ENCODE measurements at regions not wholly inside any gene's neighbourhood (a gene's known extent, or its start where the extent isn't known, plus 50 kb on each side); places are given as distances from the start of the nearest gene placed in this dataset.

GRCh38 chr7:85498031-85498430, 311.2 kb upstream of the SEMA3D start:
- no peak overlapping the region for H3K4me3 ChIP-seq (ENCODE audit: low read length)
- ChIA-PET CTCF (no interaction called here), POLR2A (no interaction called here)
- no peaks in the 10 kb centered on the region for H3K36me3 Mint-ChIP-seq
- H3K27me3 ChIP-seq (ENCODE audit: control insufficient read depth in 2 of 2, insufficient read depth in 2 of 2, low read length in 2 of 2): no peaks in the 10 kb centered on the region
- no peak for DNase-seq
- H3K9me3 ChIP-seq (ENCODE audit: control insufficient read depth in 2 of 3, low read length in 3 of 3): no peaks in the 10 kb centered on the region
- H3K4me1 ChIP-seq (ENCODE audit: control insufficient read depth in 2 of 2, insufficient read depth in 2 of 2, low read length in 2 of 2): no peaks in the 10 kb centered on the region
- H3K4me3 Mint-ChIP-seq: no peak overlapping the region
- no peak overlapping the region for H3K27ac Mint-ChIP-seq
- H3K4me1 Mint-ChIP-seq: no peaks in the 10 kb centered on the region
- no peaks in the 10 kb centered on the region for H3K27me3 Mint-ChIP-seq
- no peak for ATAC-seq
- H3K36me3 ChIP-seq (ENCODE audit: control insufficient read depth in 2 of 3, insufficient read depth in 3 of 3, low read length in 3 of 3): no peaks in the 10 kb centered on the region
- H3K9me3 Mint-ChIP-seq: peaks cover 0 to 14% (median 4%) of the 10 kb centered on the region in 11 donors
- no peak overlapping the region for H3K27ac ChIP-seq (ENCODE audit: low read depth, low read length)
- intact Hi-C loops (cut with micrococcal nuclease): no loop called here

GRCh38 chr7:85489498-85489897, 302.6 kb upstream of the SEMA3D start:
- no peak for DNase-seq
- Histone ChIP-seq H3K36me3 (ENCODE audit: control insufficient read depth in 2 of 3, insufficient read depth in 3 of 3, low read length in 3 of 3) (no peaks in the 10 kb centered on the region), H3K4me3 (ENCODE audit: low read length) (no peak overlapping the region), H3K27me3 (ENCODE audit: control insufficient read depth in 2 of 2, insufficient read depth in 2 of 2, low read length in 2 of 2) (no peaks in the 10 kb centered on the region), H3K4me1 (ENCODE audit: control insufficient read depth in 2 of 2, insufficient read depth in 2 of 2, low read length in 2 of 2) (no peaks in the 10 kb centered on the region), H3K27ac (ENCODE audit: low read depth, low read length) (no peak overlapping the region), H3K9me3 (ENCODE audit: control insufficient read depth in 2 of 3, low read length in 3 of 3) (no peaks in the 10 kb centered on the region)
- intact Hi-C loops (cut with micrococcal nuclease): no loop called here
- ChIA-PET CTCF (no interaction called here), POLR2A (no interaction called here)
- ATAC-seq: no peak
- Mint-ChIP-seq H3K27ac (no peak overlapping the region), H3K4me1 (no peaks in the 10 kb centered on the region), H3K36me3 (no peaks in the 10 kb centered on the region), H3K27me3 (no peaks in the 10 kb centered on the region), H3K9me3 (peaks cover 0 to 15% (median 0%) of the 10 kb centered on the region in 11 donors), H3K4me3 (no peak overlapping the region)

GRCh38 chr7:85488406-85488805, 301.6 kb upstream of the SEMA3D start:
- ChIA-PET CTCF (no interaction called here), POLR2A (no interaction called here)
- no peak overlapping the region for H3K4me3 ChIP-seq (ENCODE audit: low read length)
- Mint-ChIP-seq H3K27me3 (no peaks in the 10 kb centered on the region), H3K9me3 (peaks cover 0 to 15% (median 0%) of the 10 kb centered on the region in 11 donors), H3K4me1 (no peaks in the 10 kb centered on the region), H3K4me3 (no peak overlapping the region), H3K27ac (no peak overlapping the region), H3K36me3 (no peaks in the 10 kb centered on the region)
- ATAC-seq (no peak), DNase-seq (no peak)
- no peaks in the 10 kb centered on the region for H3K27me3 ChIP-seq (ENCODE audit: control insufficient read depth in 2 of 2, insufficient read depth in 2 of 2, low read length in 2 of 2)
- H3K36me3 ChIP-seq (ENCODE audit: control insufficient read depth in 2 of 3, insufficient read depth in 3 of 3, low read length in 3 of 3): no peaks in the 10 kb centered on the region
- intact Hi-C loops (cut with micrococcal nuclease): no loop called here
- H3K4me1 ChIP-seq (ENCODE audit: control insufficient read depth in 2 of 2, insufficient read depth in 2 of 2, low read length in 2 of 2): no peaks in the 10 kb centered on the region
- H3K9me3 ChIP-seq (ENCODE audit: control insufficient read depth in 2 of 3, low read length in 3 of 3): no peaks in the 10 kb centered on the region
- no peak overlapping the region for H3K27ac ChIP-seq (ENCODE audit: low read depth, low read length)

GRCh38 chr7:85483177-85483576, 296.3 kb upstream of the SEMA3D start:
- POLR2A ChIA-PET: no interaction called here
- Histone ChIP-seq H3K4me3 (ENCODE audit: low read length) (no peak overlapping the region), H3K36me3 (ENCODE audit: control insufficient read depth in 2 of 3, insufficient read depth in 3 of 3, low read length in 3 of 3) (no peaks in the 10 kb centered on the region), H3K27ac (ENCODE audit: low read depth, low read length) (no peak overlapping the region), H3K9me3 (ENCODE audit: control insufficient read depth in 2 of 3, low read length in 3 of 3) (no peaks in the 10 kb centered on the region), H3K27me3 (ENCODE audit: control insufficient read depth in 2 of 2, insufficient read depth in 2 of 2, low read length in 2 of 2) (no peaks in the 10 kb centered on the region), H3K4me1 (ENCODE audit: control insufficient read depth in 2 of 2, insufficient read depth in 2 of 2, low read length in 2 of 2) (no peaks in the 10 kb centered on the region)
- ATAC-seq (no peak), DNase-seq (no peak)
- H3K27ac Mint-ChIP-seq: no peak overlapping the region
- H3K4me1 Mint-ChIP-seq: no peaks in the 10 kb centered on the region
- H3K36me3 Mint-ChIP-seq: no peaks in the 10 kb centered on the region
- intact Hi-C loops (cut with micrococcal nuclease): no loop called here
- H3K9me3 Mint-ChIP-seq: peaks cover 0 to 16% (median 0%) of the 10 kb centered on the region in 11 donors
- CTCF ChIA-PET: no interaction called here
- H3K27me3 Mint-ChIP-seq: no peaks in the 10 kb centered on the region
- H3K4me3 Mint-ChIP-seq: no peak overlapping the region

- no peak for ATAC-seq
- Mint-ChIP-seq H3K4me3 (no peak overlapping the region), H3K9me3 (peaks cover 0 to 5% (median 0%) of the 10 kb centered on the region in 11 donors), H3K4me1 (no peaks in the 10 kb centered on the region), H3K36me3 (no peaks in the 10 kb centered on the region), H3K27me3 (no peaks in the 10 kb centered on the region), H3K27ac (no peak overlapping the region)
- ChIA-PET CTCF (no interaction called here), POLR2A (no interaction called here)
- intact Hi-C loops (cut with micrococcal nuclease): no loop called here
- H3K27me3 ChIP-seq (ENCODE audit: control insufficient read depth in 2 of 2, insufficient read depth in 2 of 2, low read length in 2 of 2): no peaks in the 10 kb centered on the region
- H3K4me1 ChIP-seq (ENCODE audit: control insufficient read depth in 2 of 2, insufficient read depth in 2 of 2, low read length in 2 of 2): no peaks in the 10 kb centered on the region
- H3K4me3 ChIP-seq (ENCODE audit: low read length): no peak overlapping the region
- H3K36me3 ChIP-seq (ENCODE audit: control insufficient read depth in 2 of 3, insufficient read depth in 3 of 3, low read length in 3 of 3): no peaks in the 10 kb centered on the region
- H3K9me3 ChIP-seq (ENCODE audit: control insufficient read depth in 2 of 3, low read length in 3 of 3): no peaks in the 10 kb centered on the region
- no peak overlapping the region for H3K27ac ChIP-seq (ENCODE audit: low read depth, low read length)
- no peak for DNase-seq
Measured at GRCh38 chr7:85480666-85481065, 293.8 kb upstream of the SEMA3D start.

- H3K27ac Mint-ChIP-seq: no peak overlapping the region
- no peak for DNase-seq
- ChIA-PET POLR2A (no interaction called here), CTCF (no interaction called here)
- ATAC-seq: no peak
- Histone ChIP-seq H3K27ac (ENCODE audit: low read depth, low read length) (no peak overlapping the region), H3K4me1 (ENCODE audit: control insufficient read depth in 2 of 2, insufficient read depth in 2 of 2, low read length in 2 of 2) (no peaks in the 10 kb centered on the region), H3K27me3 (ENCODE audit: control insufficient read depth in 2 of 2, insufficient read depth in 2 of 2, low read length in 2 of 2) (no peaks in the 10 kb centered on the region), H3K4me3 (ENCODE audit: low read length) (no peak overlapping the region), H3K36me3 (ENCODE audit: control insufficient read depth in 2 of 3, insufficient read depth in 3 of 3, low read length in 3 of 3) (no peaks in the 10 kb centered on the region), H3K9me3 (ENCODE audit: control insufficient read depth in 2 of 3, low read length in 3 of 3) (no peaks in the 10 kb centered on the region)
- H3K36me3 Mint-ChIP-seq: no peaks in the 10 kb centered on the region
- peaks cover 0 to 5% (median 0%) of the 10 kb centered on the region in 11 donors for H3K9me3 Mint-ChIP-seq
- intact Hi-C loops (cut with micrococcal nuclease): no loop called here
- no peaks in the 10 kb centered on the region for H3K4me1 Mint-ChIP-seq
- H3K27me3 Mint-ChIP-seq: no peaks in the 10 kb centered on the region
- H3K4me3 Mint-ChIP-seq: no peak overlapping the region
Measured at GRCh38 chr7:85479918-85480643, 293.2 kb upstream of the SEMA3D start.

GRCh38 chr7:85478530-85478929, 291.7 kb upstream of the SEMA3D start:
- no peaks in the 10 kb centered on the region for H3K36me3 Mint-ChIP-seq

More at GRCh38 chr7:85478530-85478929, 291.7 kb upstream of the SEMA3D start:
- Histone ChIP-seq H3K27ac (ENCODE audit: low read depth, low read length) (no peak overlapping the region), H3K9me3 (ENCODE audit: control insufficient read depth in 2 of 3, low read length in 3 of 3) (no peaks in the 10 kb centered on the region), H3K27me3 (ENCODE audit: control insufficient read depth in 2 of 2, insufficient read depth in 2 of 2, low read length in 2 of 2) (no peaks in the 10 kb centered on the region), H3K4me1 (ENCODE audit: control insufficient read depth in 2 of 2, insufficient read depth in 2 of 2, low read length in 2 of 2) (no peaks in the 10 kb centered on the region), H3K4me3 (ENCODE audit: low read length) (no peak overlapping the region), H3K36me3 (ENCODE audit: control insufficient read depth in 2 of 3, insufficient read depth in 3 of 3, low read length in 3 of 3) (no peaks in the 10 kb centered on the region)
- intact Hi-C loops (cut with micrococcal nuclease): no loop called here
- Mint-ChIP-seq H3K27me3 (no peaks in the 10 kb centered on the region), H3K9me3 (peaks cover 0 to 5% (median 0%) of the 10 kb centered on the region in 11 donors), H3K4me3 (no peak overlapping the region), H3K4me1 (no peaks in the 10 kb centered on the region), H3K27ac (no peak overlapping the region)
- DNase-seq: no peak
- POLR2A ChIA-PET: no interaction called here
- ATAC-seq: no peak
- CTCF ChIA-PET: no interaction called here

Data from naive thymus-derived CD4-positive, alpha-beta T cell (primary cell).